LNCaP clone FGC (cell line): ENCODE measurements at regions not wholly inside any gene's neighbourhood (a gene's known extent, or its start where the extent isn't known, plus 50 kb on each side); places are given as distances from the start of the nearest gene placed in this dataset.

ENCODE experiments used
- DNase-seq: peaks from one replicate; pipeline ENCODE4 v3.0.0-alpha.2; 2011; ENCODE audit warnings: low read depth
- H3K4me3 ChIP-seq: 2 replicates; pipeline ENCODE4 v1.5.1; 2011; ENCODE audit warnings: mild to moderate bottlenecking, low read depth, low read length, control low read depth
- CTCF ChIP-seq: IDR thresholded peaks from 2 replicates; pipeline ENCODE4 v1.5.1; 2012; ENCODE audit warnings: mild to moderate bottlenecking; ENCODE audit not compliant: control insufficient read depth, insufficient read depth; ENCODE audit errors: extremely low read depth

GRCh38 chr21:26669215-26669764 is 96.2 kb upstream of the CYYR1 start:
- TF ChIP-seq CTCF, result no peak
- H3K4me3 ChIP-seq, result no peak overlapping the region

DNA sequence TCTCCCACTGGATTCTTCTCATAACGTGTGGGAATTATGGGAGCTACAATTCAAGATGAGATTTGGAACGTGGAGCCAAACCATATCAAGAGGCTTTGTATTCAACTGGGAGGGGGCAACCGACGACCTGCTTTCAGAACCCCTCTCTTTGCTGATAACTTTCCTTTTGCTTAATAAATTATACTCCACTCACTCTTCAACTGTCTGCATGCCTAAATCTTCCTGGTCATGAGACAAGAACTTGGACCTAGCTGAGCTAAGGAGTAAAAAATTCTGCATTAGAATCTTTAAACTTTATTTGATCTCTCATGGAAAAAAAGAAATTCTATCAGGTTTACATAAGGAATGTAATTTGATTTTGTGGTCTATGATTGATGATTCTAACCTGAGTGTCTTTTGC is 86.7 kb upstream of the CYYR1 start:
- TF ChIP-seq CTCF, result no peak
- no peak overlapping the region for H3K4me3 ChIP-seq
- no peak for DNase-seq

More at GRCh38 chr21:26669215-26669764, 96.2 kb upstream of the CYYR1 start:
- no peak for DNase-seq

DNA sequence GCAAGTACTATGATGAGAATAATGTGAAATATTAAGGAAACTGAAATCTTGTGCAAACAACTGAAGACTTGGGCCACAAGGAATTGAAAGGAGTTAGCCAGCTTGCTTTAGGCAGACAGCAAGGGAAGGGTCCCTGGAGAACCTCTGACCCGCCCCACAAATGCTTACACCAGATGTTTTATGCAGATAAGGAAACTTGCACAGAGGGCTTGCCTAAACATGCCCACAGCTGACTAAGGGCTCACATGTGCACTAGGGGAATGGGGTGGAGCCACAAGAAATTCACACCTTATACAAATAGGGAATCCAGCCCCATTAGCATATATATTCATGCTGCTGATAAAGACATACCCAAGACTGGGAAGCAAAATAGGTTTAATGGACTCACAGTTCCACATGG is 86.1 kb upstream of the CYYR1 start:
- no peak for DNase-seq
- no peak for TF ChIP-seq CTCF
- no peak overlapping the region for H3K4me3 ChIP-seq

DNA sequence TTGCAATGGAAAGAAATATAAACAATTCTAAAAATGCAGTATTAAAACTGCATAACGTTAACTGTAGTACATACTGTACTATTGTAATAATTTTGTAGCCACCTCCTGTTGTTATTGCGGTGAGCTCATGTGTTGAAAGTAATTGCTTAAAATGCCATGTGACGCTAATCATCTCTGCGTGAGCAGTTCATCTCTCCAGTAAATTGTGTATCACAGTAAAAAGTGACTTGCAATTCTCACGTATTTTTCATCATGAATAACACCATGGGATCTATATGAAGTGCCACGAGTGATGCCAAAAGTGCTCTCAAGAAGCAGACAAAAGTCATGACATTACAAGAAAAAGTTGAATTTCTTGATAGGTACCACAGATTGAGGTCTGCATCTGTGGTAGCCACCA is 82.4 kb upstream of the CYYR1 start:
- no peak overlapping the region for H3K4me3 ChIP-seq
- DNase-seq, result no peak
- no peak for TF ChIP-seq CTCF

DNA sequence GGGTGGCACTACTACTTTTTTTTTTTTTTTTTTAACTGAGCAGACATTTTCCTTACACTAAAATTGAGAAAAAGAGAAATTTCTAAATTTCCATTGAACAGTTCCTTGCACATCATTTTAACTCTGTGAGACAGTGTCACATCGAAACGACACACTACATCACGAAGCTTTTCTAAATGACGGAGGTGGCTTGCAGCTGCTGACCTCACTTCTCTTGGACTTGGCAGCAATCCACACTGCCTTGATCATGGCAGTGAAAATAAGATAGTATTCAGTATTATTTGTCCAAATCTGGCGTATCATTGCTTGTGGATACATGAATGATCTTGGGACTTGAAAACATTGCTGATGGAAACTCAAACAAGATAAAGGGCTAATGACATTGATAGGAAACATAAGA is 80.3 kb upstream of the CYYR1 start:
- TF ChIP-seq CTCF, result no peak
- no peak overlapping the region for H3K4me3 ChIP-seq
- no peak for DNase-seq

DNA sequence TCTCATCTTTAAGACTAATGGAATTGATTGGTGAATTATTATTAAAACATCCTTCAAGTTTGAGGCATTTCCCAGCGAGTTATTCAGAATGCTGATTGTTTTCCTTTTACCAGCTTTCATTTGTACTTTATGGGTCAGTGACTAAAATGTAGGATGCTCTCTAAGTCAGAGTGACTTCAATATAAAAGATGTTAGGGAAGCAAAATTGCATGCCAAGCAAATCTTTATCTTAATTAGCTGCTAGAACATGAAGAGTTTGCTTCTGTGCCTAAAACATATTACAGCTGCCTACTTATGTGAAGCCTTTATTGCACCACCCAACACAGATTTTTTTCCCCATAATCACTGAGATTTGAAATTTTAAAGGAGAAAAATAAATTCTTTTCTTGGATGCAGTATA is 79.8 kb upstream of the CYYR1 start:
- no peak for DNase-seq
- TF ChIP-seq CTCF, result no peak
- no peak overlapping the region for H3K4me3 ChIP-seq

DNA sequence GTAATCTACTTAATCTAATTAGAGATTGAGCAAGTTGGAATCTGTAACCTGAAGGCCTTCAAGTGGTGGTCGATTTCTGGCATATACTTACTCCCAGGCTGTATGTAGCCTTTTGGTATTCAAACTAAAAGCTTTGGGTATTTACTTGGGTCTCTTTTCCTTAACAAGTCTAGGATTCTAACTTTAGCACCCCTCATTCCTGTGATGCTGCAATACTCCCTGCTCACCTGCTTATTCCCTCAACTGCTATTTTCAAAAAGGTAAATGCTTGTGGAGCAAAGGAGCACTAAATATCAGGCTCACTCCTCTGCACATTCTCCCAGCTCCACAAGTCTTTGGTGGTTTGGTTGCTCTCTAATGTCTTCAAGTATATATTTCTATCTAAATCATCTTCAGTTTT is 68.0 kb upstream of the CYYR1 start:
- H3K4me3 ChIP-seq, result no peak overlapping the region
- DNase-seq, result no peak
- TF ChIP-seq CTCF, result no peak
